GM23338 (cell line): ENCODE measurements at regions not wholly inside any gene's neighbourhood (a gene's known extent, or its start where the extent isn't known, plus 50 kb on each side); places are given as distances from the start of the nearest gene placed in this dataset.
"Not testable (repeated sequence)": the region's sequence is repeated elsewhere in the genome, so short reads cannot be mapped to it uniquely, and the experiment has no call there.

ENCODE experiments used
- CREB1 ChIP-seq: fragments of 250-450 bp; sonication (Bioruptor Pico); IDR thresholded peaks from 2 replicates; pipeline ENCODE4 v1.5.0; 2020; ENCODE audit warnings: low read depth, mild to moderate bottlenecking, moderate library complexity
- CTCF ChIP-seq, 2 experiments: fragments of 200-600 bp in 1 of 2; sonication (generic) in 1 of 2; conservative IDR thresholded peaks; 2 replicates each; pipeline versions ENCODE4 v1.5.1 to v1.6.1; 2016 to 2017; ENCODE audit warnings: antibody characterized with exemption in 2 of 2, low read depth in 2 of 2, mild to moderate bottlenecking in 2 of 2, moderate library complexity in 1 of 2
- ETS1 ChIP-seq: IDR thresholded peaks from 2 replicates; pipeline ENCODE4 v1.6.1; 2016; ENCODE audit warnings: antibody characterized with exemption
- EZH2 ChIP-seq: fragments of 200-600 bp; sonication (generic); IDR thresholded peaks from one replicate; pipeline ENCODE4 v1.8.0; 2017; ENCODE audit warnings: antibody characterized with exemption, mild to moderate bottlenecking, low read depth; ENCODE audit not compliant: unreplicated experiment
- EZH2phosphoT487 ChIP-seq: fragments of 200-600 bp; sonication (generic); IDR thresholded peaks from one replicate; pipeline ENCODE4 v1.8.1; 2018; ENCODE audit warnings: antibody characterized with exemption; ENCODE audit not compliant: unreplicated experiment
- JUNB ChIP-seq: IDR thresholded peaks from one replicate; pipeline ENCODE4 v1.6.1; 2016; ENCODE audit warnings: antibody characterized with exemption; ENCODE audit not compliant: unreplicated experiment
- NANOG ChIP-seq: IDR thresholded peaks from 2 replicates; pipeline ENCODE4 v1.6.1; 2016; ENCODE audit warnings: antibody characterized with exemption, borderline replicate concordance
- POLR2AphosphoS5 ChIP-seq: IDR thresholded peaks from 2 replicates; pipeline ENCODE4 v1.6.1; 2016; ENCODE audit warnings: antibody characterized with exemption, low read depth
- REST ChIP-seq: IDR thresholded peaks from one replicate; pipeline ENCODE4 v1.6.1; 2018; ENCODE audit warnings: antibody characterized with exemption; ENCODE audit not compliant: unreplicated experiment
- STAT1 ChIP-seq: IDR thresholded peaks from one replicate; pipeline ENCODE4 v1.6.1; 2016; ENCODE audit warnings: antibody characterized with exemption; ENCODE audit not compliant: unreplicated experiment
- ZNF331 ChIP-seq: fragments of 250-450 bp; sonication (Bioruptor Pico); IDR thresholded peaks from 2 replicates; pipeline ENCODE4 v1.5.0; 2020; ENCODE audit warnings: low read depth, mild to moderate bottlenecking, moderate library complexity
- ZNF462 ChIP-seq: fragments of 250-450 bp; sonication (Bioruptor Pico); IDR thresholded peaks from 2 replicates; pipeline ENCODE4 v1.5.0; 2020; ENCODE audit warnings: mild to moderate bottlenecking, moderate library complexity

- not testable (repeated sequence) for TF ChIP-seq CTCF (conservative IDR thresholded peaks at IDR 0.05; ENCODE audit: low read depth in 2 of 2); EZH2phosphoT487; POLR2AphosphoS5; CREB1 (CRISPR knock-in tag); NANOG; EZH2; JUNB; REST; ZNF331 (CRISPR knock-in tag); ZNF462; ETS1; STAT1
These were observed 395.9 kb downstream of the CDY2B start for GRCh38 chrY:17484157-17484556.
